Mesendoderm (in vitro differentiated cells): ENCODE measurements at regions not wholly inside any gene's neighbourhood (a gene's known extent, or its start where the extent isn't known, plus 50 kb on each side); places are given as distances from the start of the nearest gene placed in this dataset.
"Not testable (repeated sequence)": the region's sequence is repeated elsewhere in the genome, so short reads cannot be mapped to it uniquely, and the experiment has no call there.

Experiments
- DNase-seq: peaks from one replicate; pipeline ENCODE4 v3.0.0; 2013
- H2AK5ac ChIP-seq: 2 replicates; pipeline ENCODE4 v1.6.1; 2013; ENCODE audit warnings: low read length, inconsistent platforms
- H2BK120ac ChIP-seq: 2 replicates; pipeline ENCODE4 v1.6.1; 2013; ENCODE audit warnings: low read depth, mild to moderate bottlenecking, low read length, moderate library complexity, mixed read lengths
- H2BK15ac ChIP-seq: replicated peaks from 2 replicates; pipeline ENCODE4 v1.6.1; 2013; ENCODE audit warnings: low read depth, mild to moderate bottlenecking, moderate library complexity
- H2BK5ac ChIP-seq: 2 replicates; pipeline ENCODE4 v1.6.1; 2013; ENCODE audit warnings: low read length, inconsistent platforms
- H3K18ac ChIP-seq: 2 replicates; pipeline ENCODE4 v1.6.1; 2013; ENCODE audit warnings: mild to moderate bottlenecking, low read length, mixed read lengths
- H3K23ac ChIP-seq: one replicate; pipeline ENCODE4 v1.6.1; 2013; ENCODE audit warnings: low read length
- H3K27ac ChIP-seq: 2 replicates; pipeline ENCODE4 v1.5.1; 2013; ENCODE audit warnings: low read depth, mild to moderate bottlenecking, inconsistent platforms, low read length, moderate library complexity
- H3K27me3 ChIP-seq: 2 replicates; pipeline ENCODE4 v1.6.1; 2013; ENCODE audit warnings: low read length, control low read depth, mild to moderate bottlenecking, inconsistent platforms; ENCODE audit not compliant: insufficient read depth, poor library complexity
- H3K36me3 ChIP-seq: 2 replicates; pipeline ENCODE4 v1.6.1; 2013; ENCODE audit warnings: low read length, inconsistent platforms; ENCODE audit not compliant: control insufficient read depth, insufficient read depth
- H3K4ac ChIP-seq: one replicate; pipeline ENCODE4 v1.6.1; 2013; ENCODE audit warnings: low read depth, mild to moderate bottlenecking, low read length, moderate library complexity
- H3K4me1 ChIP-seq: 2 replicates; pipeline ENCODE4 v1.6.1; 2013; ENCODE audit warnings: low read depth, low read length, inconsistent platforms; ENCODE audit not compliant: control insufficient read depth
- H3K4me2 ChIP-seq: 2 replicates; pipeline ENCODE4 v1.6.1; 2013; ENCODE audit warnings: low read length
- H3K4me3 ChIP-seq: 2 replicates; pipeline ENCODE4 v1.5.1; 2013; ENCODE audit warnings: mild to moderate bottlenecking, low read length
- H3K56ac ChIP-seq: one replicate; pipeline ENCODE4 v1.6.1; 2013; ENCODE audit warnings: low read length
- H3K79me1 ChIP-seq: 2 replicates; pipeline ENCODE4 v1.6.1; 2013; ENCODE audit warnings: low read length, inconsistent platforms
- H3K79me2 ChIP-seq: 2 replicates; pipeline ENCODE4 v1.6.1; 2013; ENCODE audit warnings: mild to moderate bottlenecking, low read length; ENCODE audit not compliant: control insufficient read depth, insufficient read depth
- H3K9ac ChIP-seq: 2 replicates; pipeline ENCODE4 v1.6.1; 2013; ENCODE audit warnings: low read length, inconsistent platforms
- H4K5ac ChIP-seq: one replicate; pipeline ENCODE4 v1.6.1; 2013; ENCODE audit warnings: low read length
- H4K8ac ChIP-seq: one replicate; pipeline ENCODE4 v1.6.1; 2013; ENCODE audit warnings: low read depth, mild to moderate bottlenecking, control low read depth, low read length, moderate library complexity
- WGBS: extraction: QIAGEN DNeasy Blood & Tissue Kit; methylation state at CpG from one replicate; pipeline ENCODE4 v1.1.7; 2013; ENCODE audit warnings: low lambda C conversion rate, missing lambda C conversion rate; ENCODE audit not compliant: insufficient coverage; ENCODE audit errors: extremely low coverage; 5-methylcytosine and 5-hydroxymethylcytosine counted together

- Histone ChIP-seq H3K4me1 (no peaks in the 10 kb centered on the region), H3K9ac (no peak overlapping the region), H2BK120ac (no peak overlapping the region), H3K4ac (no peak overlapping the region), H3K79me1 (no peaks in the 10 kb centered on the region), H3K23ac (no peak overlapping the region), H3K18ac (no peak overlapping the region), H4K5ac (no peak overlapping the region), H3K27me3 (no peaks in the 10 kb centered on the region), H3K27ac (no peak overlapping the region), H4K8ac (no peak overlapping the region), H2AK5ac (no peak overlapping the region), H3K36me3 (no peaks in the 10 kb centered on the region), H3K56ac (no peak overlapping the region), H3K79me2 (no peaks in the 10 kb centered on the region), H2BK15ac (no peak overlapping the region), H3K4me2 (no peak overlapping the region), H2BK5ac (no peak overlapping the region), H3K4me3 (no peak overlapping the region)
- no peak for DNase-seq
Observed at GRCh38 chr2:144738749-144739148, 218.8 kb upstream of the ZEB2 start.

GRCh38 chr2:144730711-144731110 lies 210.8 kb upstream of the ZEB2 start:
- Histone ChIP-seq H3K18ac (no peak overlapping the region), H2BK15ac (no peak overlapping the region), H2AK5ac (no peak overlapping the region), H2BK5ac (no peak overlapping the region), H3K23ac (no peak overlapping the region), H4K8ac (no peak overlapping the region), H4K5ac (no peak overlapping the region), H3K9ac (no peak overlapping the region), H3K4me2 (no peak overlapping the region), H3K4me3 (no peak overlapping the region), H3K27ac (no peak overlapping the region), H3K4ac (no peak overlapping the region), H3K56ac (no peak overlapping the region), H3K79me2 (no peaks in the 10 kb centered on the region), H3K4me1 (no peaks in the 10 kb centered on the region), H3K79me1 (no peaks in the 10 kb centered on the region), H3K36me3 (no peaks in the 10 kb centered on the region), H2BK120ac (no peak overlapping the region), H3K27me3 (no peaks in the 10 kb centered on the region)
- no CpG with 5 or more reads among the region's 2 CpGs for WGBS
- no peak for DNase-seq

- H2AK5ac ChIP-seq, H4K5ac ChIP-seq, H4K8ac ChIP-seq, DNase-seq, H3K9ac ChIP-seq, H3K4me3 ChIP-seq, H2BK5ac ChIP-seq, H3K23ac ChIP-seq, H3K27me3 ChIP-seq, H3K4ac ChIP-seq, H3K56ac ChIP-seq, H2BK120ac ChIP-seq, H3K79me1 ChIP-seq, H3K27ac ChIP-seq, H2BK15ac ChIP-seq, H3K18ac ChIP-seq, H3K36me3 ChIP-seq, H3K79me2 ChIP-seq, H3K4me1 ChIP-seq, H3K4me2 ChIP-seq: not testable (repeated sequence)
- no CpG with 5 or more reads among the region's 2 CpGs for WGBS
Observed at GRCh38 chr2:144724460-144724859, 204.5 kb upstream of the ZEB2 start.

GRCh38 chr2:144718376-144718775 lies 198.5 kb upstream of the ZEB2 start:
- Histone ChIP-seq H4K5ac (no peak overlapping the region), H3K4me3 (no peak overlapping the region), H2BK15ac (no peak overlapping the region), H3K9ac (no peak overlapping the region), H3K23ac (no peak overlapping the region), H3K4me2 (no peak overlapping the region), H4K8ac (no peak overlapping the region), H3K79me1 (no peaks in the 10 kb centered on the region), H3K18ac (no peak overlapping the region), H3K27ac (no peak overlapping the region), H2BK5ac (no peak overlapping the region), H3K79me2 (no peaks in the 10 kb centered on the region), H3K56ac (no peak overlapping the region), H2BK120ac (no peak overlapping the region), H3K4me1 (no peaks in the 10 kb centered on the region), H3K27me3 (no peaks in the 10 kb centered on the region), H2AK5ac (no peak overlapping the region), H3K4ac (no peak overlapping the region), H3K36me3 (no peaks in the 10 kb centered on the region)
- no peak for DNase-seq

- no peak overlapping the region for H2BK120ac ChIP-seq
- H3K27me3 ChIP-seq = no peaks in the 10 kb centered on the region
- no peak overlapping the region for H4K5ac ChIP-seq
- no peak overlapping the region for H2AK5ac ChIP-seq
- H2BK5ac ChIP-seq = no peak overlapping the region
- H3K18ac ChIP-seq = no peak overlapping the region
- H3K4me1 ChIP-seq = peaks cover 5% of the 10 kb centered on the region
- H3K4me3 ChIP-seq = no peak overlapping the region
- no peak overlapping the region for H4K8ac ChIP-seq
- H3K27ac ChIP-seq = no peak overlapping the region
- no peak for DNase-seq
- no peaks in the 10 kb centered on the region for H3K79me1 ChIP-seq
- H3K23ac ChIP-seq = no peak overlapping the region
- no peak overlapping the region for H3K4me2 ChIP-seq
- WGBS = no CpG with 5 or more reads among the region's 3 CpGs
- no peak overlapping the region for H2BK15ac ChIP-seq
- H3K79me2 ChIP-seq = no peaks in the 10 kb centered on the region
- H3K9ac ChIP-seq = no peak overlapping the region
- no peak overlapping the region for H3K4ac ChIP-seq
- H3K56ac ChIP-seq = no peak overlapping the region
- no peaks in the 10 kb centered on the region for H3K36me3 ChIP-seq
Observed at GRCh38 chr2:144715992-144716391, 196.1 kb upstream of the ZEB2 start.

- Histone ChIP-seq H3K4me1 (peaks cover 5% of the 10 kb centered on the region), H3K9ac (no peak overlapping the region), H2BK5ac (no peak overlapping the region), H3K4me2 (no peak overlapping the region), H3K27me3 (no peaks in the 10 kb centered on the region), H3K23ac (no peak overlapping the region), H3K79me1 (no peaks in the 10 kb centered on the region), H3K4ac (no peak overlapping the region), H4K8ac (no peak overlapping the region), H3K36me3 (no peaks in the 10 kb centered on the region), H2BK120ac (no peak overlapping the region), H2BK15ac (no peak overlapping the region), H3K18ac (no peak overlapping the region), H4K5ac (no peak overlapping the region), H3K56ac (no peak overlapping the region), H2AK5ac (no peak overlapping the region), H3K27ac (no peak overlapping the region), H3K79me2 (no peaks in the 10 kb centered on the region), H3K4me3 (no peak overlapping the region)
- no peak for DNase-seq
- no CpG with 5 or more reads among the region's 1 CpG for WGBS
Observed at GRCh38 chr2:144713410-144713809, 193.5 kb upstream of the ZEB2 start.
